SK-N-SH (cell line): ENCODE measurements at regions not wholly inside any gene's neighbourhood (a gene's known extent, or its start where the extent isn't known, plus 50 kb on each side); places are given as distances from the start of the nearest gene placed in this dataset.

Experiments
- CTCF ChIA-PET: fragments of 300-600, 350-600 bp; formaldehyde crosslinking; extraction: SDS; loops from one replicate; lab custom pipeline; 2021; lab: Yijun Ruan, JAX
- POLR2A ChIA-PET: fragments of 350-600 bp; sonication (Branson Sonifier 250); formaldehyde crosslinking; extraction: SDS; loops from one replicate; lab custom pipeline; 2020; ENCODE audit warnings: antibody characterized with exemption, inconsistent platforms; lab: Yijun Ruan, JAX
- DNase-seq: peaks from one replicate; pipeline ENCODE4 v3.0.0; 2012
- H2AFZ ChIP-seq: fragments of 200-600 bp; sonication (generic); 2 replicates; pipeline ENCODE4 v1.8.1; 2016; ENCODE audit warnings: antibody characterized with exemption, mild to moderate bottlenecking, low read depth
- H3F3A ChIP-seq: fragments of 200-600 bp; sonication (generic); replicated peaks from 2 replicates; pipeline ENCODE3; 2016; ENCODE audit warnings: antibody characterized with exemption, mild to moderate bottlenecking; ENCODE audit not compliant: insufficient read depth
- H3K27ac ChIP-seq, 2 experiments: fragments of 200-500 bp in 1 of 2; fragments of 200-600 bp in 1 of 2; sonication (Bioruptor generic) in 1 of 2; sonication (generic), shearing (Covaris generic) in 1 of 2; 2 replicates each; pipeline versions ENCODE4 v1.5.1 to v1.6.1; 2014 to 2016; ENCODE audit warnings: low read depth in 2 of 2, inconsistent platforms in 1 of 2, low read length in 1 of 2, mild to moderate bottlenecking in 1 of 2, mixed read lengths in 1 of 2
- H3K27me3 ChIP-seq: fragments of 200-600 bp; sonication (generic), shearing (Covaris generic); 2 replicates; pipeline ENCODE4 v1.6.1; 2016; ENCODE audit warnings: mixed run types; ENCODE audit not compliant: insufficient read depth
- H3K36me3 ChIP-seq, 2 experiments: fragments of 200-500 bp in 1 of 2; fragments of 200-600 bp in 1 of 2; sonication (Bioruptor generic) in 1 of 2; sonication (generic) in 1 of 2; replicated peaks in 1 of 2; 2 replicates each; pipeline versions ENCODE3 to v1.5.1; 2014 to 2016; ENCODE audit warnings: low read length in 1 of 2, mild to moderate bottlenecking in 1 of 2; ENCODE audit not compliant: insufficient read depth in 2 of 2, control insufficient read depth in 1 of 2
- H3K4me1 ChIP-seq, 2 experiments: fragments of 200-500 bp in 1 of 2; fragments of 200-600 bp in 1 of 2; sonication (Bioruptor generic) in 1 of 2; sonication (generic), shearing (Covaris generic) in 1 of 2; 2 replicates each; pipeline versions ENCODE4 v1.5.1 to v1.6.1; 2014 to 2016; ENCODE audit warnings: low read depth in 1 of 2, low read length in 1 of 2, mixed run types in 1 of 2; ENCODE audit not compliant: insufficient read depth in 2 of 2, control insufficient read depth in 1 of 2
- H3K4me2 ChIP-seq: fragments of 200-600 bp; sonication (generic), shearing (Covaris generic); 2 replicates; pipeline ENCODE4 v1.6.1; 2017; ENCODE audit warnings: mixed run types
- H3K4me3 ChIP-seq, 2 experiments: fragments of 200-500 bp in 1 of 2; fragments of 200-600 bp in 1 of 2; sonication (Bioruptor generic) in 1 of 2; sonication (generic), shearing (Covaris generic) in 1 of 2; 2 replicates each; pipeline versions ENCODE4 v1.5.1 to v1.8.1; 2014 to 2016; ENCODE audit warnings: low read depth in 2 of 2, inconsistent platforms in 1 of 2, low read length in 1 of 2, mild to moderate bottlenecking in 1 of 2, mixed read lengths in 1 of 2, moderate library complexity in 1 of 2
- H3K79me2 ChIP-seq: fragments of 200-600 bp; sonication (generic); 2 replicates; pipeline ENCODE4 v1.8.1; 2017; ENCODE audit warnings: mild to moderate bottlenecking; ENCODE audit not compliant: insufficient read depth
- H3K9ac ChIP-seq: fragments of 200-600 bp; sonication (generic); 2 replicates; pipeline ENCODE4 v1.6.1; 2017; ENCODE audit warnings: mixed run types
- H3K9me2 ChIP-seq: fragments of 200-600 bp; sonication (generic); 2 replicates; pipeline ENCODE4 v1.6.1; 2017; ENCODE audit warnings: mixed run types
- H3K9me3 ChIP-seq: fragments of 200-600 bp; sonication (generic); 2 replicates; pipeline ENCODE4 v1.6.1; 2017; ENCODE audit warnings: mixed run types, mild to moderate bottlenecking, moderate library complexity
- H4K20me1 ChIP-seq: fragments of 200-600 bp; sonication (generic); 2 replicates; pipeline ENCODE4 v1.6.1; 2017; ENCODE audit warnings: mild to moderate bottlenecking, mixed run types; ENCODE audit not compliant: insufficient read depth
- CHD2 ChIP-seq: fragments of 150-350 bp; IDR thresholded peaks from 2 replicates; pipeline ENCODE4 v1.6.1; 2018; ENCODE audit warnings: low read length; ENCODE audit not compliant: partially characterized antibody
- ELF1 ChIP-seq: IDR thresholded peaks from 2 replicates; pipeline ENCODE4 v1.4.0; 2012
- EP300 ChIP-seq, 2 experiments: IDR thresholded peaks; 2 replicates each; pipeline versions ENCODE4 v1.4.0 to v1.6.1; 2012; ENCODE audit warnings: borderline replicate concordance in 1 of 2, low read depth in 1 of 2, low read length in 1 of 2
- EZH2phosphoT487 ChIP-seq: fragments of 200-600 bp; sonication (generic); IDR thresholded peaks from 2 replicates; pipeline ENCODE4 v1.6.1; 2017; ENCODE audit warnings: low read depth, mixed run types, mild to moderate bottlenecking, antibody characterized with exemption, moderate library complexity, borderline replicate concordance
- FOSL2 ChIP-seq: IDR thresholded peaks from 2 replicates; pipeline ENCODE4 v1.4.0; 2012; ENCODE audit warnings: low read depth, mild to moderate bottlenecking, moderate library complexity, borderline replicate concordance
- FOXJ3 ChIP-seq: sonication (generic); formaldehyde crosslinking; IDR thresholded peaks from 2 replicates; pipeline ENCODE4 v1.5.1; 2020; ENCODE audit warnings: mild to moderate bottlenecking, missing genetic modification reagents
- FOXM1 ChIP-seq: IDR thresholded peaks from 2 replicates; pipeline ENCODE4 v1.4.0; 2012; ENCODE audit warnings: low read depth, mild to moderate bottlenecking
- GABPA ChIP-seq: IDR thresholded peaks from 2 replicates; pipeline ENCODE4 v1.4.0; 2012; ENCODE audit warnings: low read depth, mild to moderate bottlenecking
- GATA2 ChIP-seq: sonication (generic); formaldehyde crosslinking; IDR thresholded peaks from 2 replicates; pipeline ENCODE4 v1.5.0; 2020; ENCODE audit warnings: mild to moderate bottlenecking, missing genetic modification reagents
- JUND ChIP-seq: IDR thresholded peaks from 2 replicates; pipeline ENCODE4 v1.4.0; 2012
- MAX ChIP-seq: IDR thresholded peaks from 2 replicates; pipeline ENCODE4 v1.4.0; 2012; ENCODE audit warnings: low read depth
- MEF2A ChIP-seq: IDR thresholded peaks from 2 replicates; pipeline ENCODE4 v1.4.0; 2012; ENCODE audit warnings: low read depth, borderline replicate concordance
- MXI1 ChIP-seq: IDR thresholded peaks from 2 replicates; pipeline ENCODE4 v1.6.1; 2012; ENCODE audit warnings: mild to moderate bottlenecking, low read depth, low read length, improper control_type of control experiment
- NRF1 ChIP-seq: IDR thresholded peaks from 2 replicates; pipeline ENCODE4 v1.6.1; 2012; ENCODE audit warnings: low read depth, mild to moderate bottlenecking, low read length
- PBX3 ChIP-seq: IDR thresholded peaks from 2 replicates; pipeline ENCODE4; 2012
- POLR2AphosphoS5 ChIP-seq: IDR thresholded peaks from 2 replicates; pipeline ENCODE4 v1.6.1; 2012; ENCODE audit warnings: low read depth, low read length
- RAD21 ChIP-seq: IDR thresholded peaks from 2 replicates; pipeline ENCODE4 v1.6.1; 2012; ENCODE audit warnings: mild to moderate bottlenecking, low read length
- RCOR1 ChIP-seq: fragments of 150-350 bp; IDR thresholded peaks from 2 replicates; pipeline ENCODE4 v1.6.1; 2017; ENCODE audit warnings: antibody characterized with exemption, low read length
- RFX5 ChIP-seq: IDR thresholded peaks from 2 replicates; pipeline ENCODE4 v1.6.1; 2012; ENCODE audit warnings: mild to moderate bottlenecking, improper control_type of control experiment, low read length
- SIN3A ChIP-seq: IDR thresholded peaks from 2 replicates; pipeline ENCODE4 v1.6.1; 2012; ENCODE audit warnings: low read depth, mild to moderate bottlenecking, low read length, moderate library complexity, borderline replicate concordance
- SMC3 ChIP-seq: IDR thresholded peaks from 2 replicates; pipeline ENCODE4 v1.6.1; 2012; ENCODE audit warnings: low read depth, low read length, improper control_type of control experiment
- TAF1 ChIP-seq: IDR thresholded peaks from 2 replicates; pipeline ENCODE4 v1.6.1; 2012; ENCODE audit warnings: low read depth, mild to moderate bottlenecking, low read length, moderate library complexity, borderline replicate concordance
- TCF12 ChIP-seq: IDR thresholded peaks from 2 replicates; pipeline ENCODE4 v1.4.0; 2012
- TEAD4 ChIP-seq: IDR thresholded peaks from 2 replicates; pipeline ENCODE4 v1.4.0; 2012; ENCODE audit warnings: mild to moderate bottlenecking, borderline replicate concordance; ENCODE audit not compliant: insufficient read depth
- YY1 ChIP-seq: IDR thresholded peaks from 2 replicates; pipeline ENCODE4 v1.4.0; 2012; ENCODE audit warnings: low read depth, mild to moderate bottlenecking
- WGBS: methylation state at CpG from one replicate; pipeline ENCODE4 v1.1.6; 2017; ENCODE audit warnings: low lambda C conversion rate; 5-methylcytosine and 5-hydroxymethylcytosine counted together
- TF ChIP-seq, protein P1 (sequence below): IDR thresholded peaks from 2 replicates; pipeline ENCODE4 v1.4.0; 2012; ENCODE audit warnings: low read depth, borderline replicate concordance
- TF ChIP-seq, protein P2 (sequence below): fragments of 200-600 bp; sonication (generic); IDR thresholded peaks from 2 replicates; pipeline ENCODE4 v1.6.1; 2017; ENCODE audit warnings: antibody characterized with exemption, mild to moderate bottlenecking, moderate library complexity
- TF ChIP-seq, protein P3 (sequence below): IDR thresholded peaks from 2 replicates; pipeline ENCODE4 v1.4.0; 2012; ENCODE audit warnings: low read depth, borderline replicate concordance
- TF ChIP-seq, protein P4 (sequence below): fragments of 150-350 bp; IDR thresholded peaks from 2 replicates; pipeline ENCODE4 v1.6.1; 2017; ENCODE audit warnings: antibody characterized with exemption, low read length, low read depth, borderline replicate concordance

GRCh38 chr13:83221813-83222241 lies 660.4 kb downstream of the SLITRK1 start:
- H3K27ac ChIP-seq: peak overlapping the region; percentile 47 to 66; a peak in 3 of 4 replicates
- H3K4me3 ChIP-seq: no peak overlapping the region
- peak overlapping the region; percentile 33; the same call in 1 of the 2 replicates for H2AFZ ChIP-seq
- H3K9me3 ChIP-seq: no peaks in the 10 kb centered on the region
- peaks cover 0 to 7% of the 10 kb centered on the region in 2 experiments; a peak in 2 of 4 replicates for H3K4me1 ChIP-seq
- no peaks in the 10 kb centered on the region for H4K20me1 ChIP-seq
- peaks cover 2% of the 10 kb centered on the region for H3F3A ChIP-seq
- ChIA-PET POLR2A (no interaction called here), CTCF (no interaction called here)
- H3K36me3 ChIP-seq: no peaks in the 10 kb centered on the region
- H3K4me2 ChIP-seq: peak overlapping the region; percentile 7; the same call in 1 of the 2 replicates
- no peaks in the 10 kb centered on the region for H3K9me2 ChIP-seq
- WGBS: 13% methylated on average over 5 of the region's 5 CpGs
- DNase-seq: no peak
- no peaks in the 10 kb centered on the region for H3K27me3 ChIP-seq
- H3K9ac ChIP-seq: no peak overlapping the region; the same call in 1 of the 2 replicates
- no peaks in the 10 kb centered on the region for H3K79me2 ChIP-seq
- TF ChIP-seq, protein P1, sequence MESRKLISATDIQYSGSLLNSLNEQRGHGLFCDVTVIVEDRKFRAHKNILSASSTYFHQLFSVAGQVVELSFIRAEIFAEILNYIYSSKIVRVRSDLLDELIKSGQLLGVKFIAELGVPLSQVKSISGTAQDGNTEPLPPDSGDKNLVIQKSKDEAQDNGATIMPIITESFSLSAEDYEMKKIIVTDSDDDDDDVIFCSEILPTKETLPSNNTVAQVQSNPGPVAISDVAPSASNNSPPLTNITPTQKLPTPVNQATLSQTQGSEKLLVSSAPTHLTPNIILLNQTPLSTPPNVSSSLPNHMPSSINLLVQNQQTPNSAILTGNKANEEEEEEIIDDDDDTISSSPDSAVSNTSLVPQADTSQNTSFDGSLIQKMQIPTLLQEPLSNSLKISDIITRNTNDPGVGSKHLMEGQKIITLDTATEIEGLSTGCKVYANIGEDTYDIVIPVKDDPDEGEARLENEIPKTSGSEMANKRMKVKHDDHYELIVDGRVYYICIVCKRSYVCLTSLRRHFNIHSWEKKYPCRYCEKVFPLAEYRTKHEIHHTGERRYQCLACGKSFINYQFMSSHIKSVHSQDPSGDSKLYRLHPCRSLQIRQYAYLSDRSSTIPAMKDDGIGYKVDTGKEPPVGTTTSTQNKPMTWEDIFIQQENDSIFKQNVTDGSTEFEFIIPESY: no peak
- TF ChIP-seq RCOR1 (no peak), YY1 (no peak), CHD2 (no peak), SMC3 (no peak), MAX (no peak), EP300 (IDR thresholded peaks at IDR 0.05; ENCODE audit: borderline replicate concordance in 1 of 2, low read depth in 1 of 2, low read length in 1 of 2) (peak in 1 of 2 experiments; percentile 68; a peak in 2 of 4 replicates), MEF2A (peak; percentile 88), TEAD4 (peak; percentile 52; the same call in 1 of the 2 replicates), SIN3A (no peak), FOXM1 (no peak), RFX5 (no peak), GABPA (no peak), NRF1 (no peak), TCF12 (peak; percentile 86), JUND (peak; percentile 80), FOXJ3 (CRISPR knock-in tag) (no peak), GATA2 (CRISPR knock-in tag) (no peak), FOSL2 (peak; percentile 89; the same call in 1 of the 2 replicates), ELF1 (peak; percentile 52; the same call in 1 of the 2 replicates), TAF1 (no peak), RAD21 (no peak), PBX3 (peak; percentile 75), EZH2phosphoT487 (no peak), POLR2AphosphoS5 (peak; percentile 46; the same call in 1 of the 2 replicates), MXI1 (no peak)
- TF ChIP-seq, protein P2, sequence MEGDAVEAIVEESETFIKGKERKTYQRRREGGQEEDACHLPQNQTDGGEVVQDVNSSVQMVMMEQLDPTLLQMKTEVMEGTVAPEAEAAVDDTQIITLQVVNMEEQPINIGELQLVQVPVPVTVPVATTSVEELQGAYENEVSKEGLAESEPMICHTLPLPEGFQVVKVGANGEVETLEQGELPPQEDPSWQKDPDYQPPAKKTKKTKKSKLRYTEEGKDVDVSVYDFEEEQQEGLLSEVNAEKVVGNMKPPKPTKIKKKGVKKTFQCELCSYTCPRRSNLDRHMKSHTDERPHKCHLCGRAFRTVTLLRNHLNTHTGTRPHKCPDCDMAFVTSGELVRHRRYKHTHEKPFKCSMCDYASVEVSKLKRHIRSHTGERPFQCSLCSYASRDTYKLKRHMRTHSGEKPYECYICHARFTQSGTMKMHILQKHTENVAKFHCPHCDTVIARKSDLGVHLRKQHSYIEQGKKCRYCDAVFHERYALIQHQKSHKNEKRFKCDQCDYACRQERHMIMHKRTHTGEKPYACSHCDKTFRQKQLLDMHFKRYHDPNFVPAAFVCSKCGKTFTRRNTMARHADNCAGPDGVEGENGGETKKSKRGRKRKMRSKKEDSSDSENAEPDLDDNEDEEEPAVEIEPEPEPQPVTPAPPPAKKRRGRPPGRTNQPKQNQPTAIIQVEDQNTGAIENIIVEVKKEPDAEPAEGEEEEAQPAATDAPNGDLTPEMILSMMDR: no peak
- TF ChIP-seq, protein P3, sequence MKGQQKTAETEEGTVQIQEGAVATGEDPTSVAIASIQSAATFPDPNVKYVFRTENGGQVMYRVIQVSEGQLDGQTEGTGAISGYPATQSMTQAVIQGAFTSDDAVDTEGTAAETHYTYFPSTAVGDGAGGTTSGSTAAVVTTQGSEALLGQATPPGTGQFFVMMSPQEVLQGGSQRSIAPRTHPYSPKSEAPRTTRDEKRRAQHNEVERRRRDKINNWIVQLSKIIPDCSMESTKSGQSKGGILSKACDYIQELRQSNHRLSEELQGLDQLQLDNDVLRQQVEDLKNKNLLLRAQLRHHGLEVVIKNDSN: no peak
- TF ChIP-seq, protein P4, sequence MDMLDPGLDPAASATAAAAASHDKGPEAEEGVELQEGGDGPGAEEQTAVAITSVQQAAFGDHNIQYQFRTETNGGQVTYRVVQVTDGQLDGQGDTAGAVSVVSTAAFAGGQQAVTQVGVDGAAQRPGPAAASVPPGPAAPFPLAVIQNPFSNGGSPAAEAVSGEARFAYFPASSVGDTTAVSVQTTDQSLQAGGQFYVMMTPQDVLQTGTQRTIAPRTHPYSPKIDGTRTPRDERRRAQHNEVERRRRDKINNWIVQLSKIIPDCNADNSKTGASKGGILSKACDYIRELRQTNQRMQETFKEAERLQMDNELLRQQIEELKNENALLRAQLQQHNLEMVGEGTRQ: no peak
